GM12878 (cell line): ENCODE measurements at regions not wholly inside any gene's neighbourhood (a gene's known extent, or its start where the extent isn't known, plus 50 kb on each side); places are given as distances from the start of the nearest gene placed in this dataset.
"Not testable (repeated sequence)": the region's sequence is repeated elsewhere in the genome, so short reads cannot be mapped to it uniquely, and the experiment has no call there.

Source experiments
- ATAC-seq: fragments of 200-7000 bp; cut with Tn5 transposase; 3 replicates; pipeline ENCODE4 v1.9.1; 2020; ENCODE audit warnings: mild to moderate bottlenecking, moderate library complexity
- BruUV-seq: library from RNA; stranded (reverse); fragments of 400-500 nt; replicated peaks from 2 replicates; lab custom pipeline; 2021; lab: Mats Ljungman, UMichigan
- CTCF ChIA-PET: fragments of 300-600 bp; sonication (Branson Sonifier 250); formaldehyde crosslinking; extraction: SDS; loops from one replicate; lab custom pipeline; 2021; ENCODE audit warnings: inconsistent platforms; lab: Yijun Ruan, JAX
- POLR2A ChIA-PET: fragments of 350-600 bp; formaldehyde crosslinking; extraction: SDS; loops from one replicate; lab custom pipeline; 2021; ENCODE audit warnings: inconsistent platforms; lab: Charles Lee
- RAD21 ChIA-PET: fragments of 300-600 bp; sonication (Branson Sonifier 250); formaldehyde crosslinking; loops from one replicate; lab custom pipeline; 2023; ENCODE audit warnings: antibody characterized with exemption; ENCODE audit not compliant: unreplicated experiment; lab: Charles Lee
- SMC1A ChIA-PET: fragments of 300-600 bp; sonication (Branson Sonifier 250); formaldehyde crosslinking; loops from one replicate; lab custom pipeline; 2023; ENCODE audit not compliant: unreplicated experiment, uncharacterized antibody; lab: Charles Lee
- DNase-seq: peaks from one replicate; pipeline ENCODE4 v3.0.0-alpha.2; 2011; ENCODE audit warnings: low read depth, low spot score
- FAIRE-seq: peaks from 3 replicates; lab custom pipeline; 2011; peaks lifted over from hg19 to GRCh38; lab: Jason Lieb, UNC
- H2AFZ ChIP-seq: 2 replicates; pipeline ENCODE4 v1.6.0; 2011; ENCODE audit warnings: low read depth, low read length, control low read depth; ENCODE audit not compliant: control insufficient read depth
- H3K27ac ChIP-seq: 2 replicates; pipeline ENCODE4 v1.5.1; 2011; ENCODE audit warnings: control low read depth; ENCODE audit not compliant: control insufficient read depth, insufficient read depth
- H3K27me3 ChIP-seq, 2 experiments: replicated peaks in 1 of 2; 2 replicates each; pipeline versions ENCODE4 v1.6.0 to v1.6.1; 2011; ENCODE audit warnings: low read length in 1 of 2; ENCODE audit not compliant: control insufficient read depth in 2 of 2, insufficient read depth in 2 of 2
- H3K36me3 ChIP-seq, 2 experiments: 2 replicates each; pipeline ENCODE4 v1.5.1; 2011; ENCODE audit warnings: low read length in 1 of 2; ENCODE audit not compliant: control insufficient read depth in 2 of 2, insufficient read depth in 2 of 2
- H3K4me1 ChIP-seq: 2 replicates; pipeline ENCODE4 v1.6.1; 2011; ENCODE audit warnings: mild to moderate bottlenecking, low read length, moderate library complexity, mixed read lengths; ENCODE audit not compliant: control insufficient read depth, insufficient read depth
- H3K4me2 ChIP-seq: 2 replicates; pipeline ENCODE4 v1.6.0; 2011; ENCODE audit warnings: control low read depth; ENCODE audit not compliant: control insufficient read depth, insufficient read depth
- H3K4me3 ChIP-seq: fragments of 200-600 bp; sonication (generic); 2 replicates; pipeline ENCODE4 v1.5.1; 2016
- H3K79me2 ChIP-seq: 2 replicates; pipeline ENCODE4 v1.6.0; 2011; ENCODE audit warnings: low read length; ENCODE audit not compliant: control insufficient read depth, insufficient read depth
- H3K9ac ChIP-seq: 2 replicates; pipeline ENCODE4 v1.8.0; 2011; ENCODE audit warnings: low read length, control low read depth, mixed read lengths; ENCODE audit not compliant: control insufficient read depth, insufficient read depth
- H3K9me3 ChIP-seq: replicated peaks from 3 replicates; pipeline ENCODE4 v1.5.1; 2011; ENCODE audit warnings: mild to moderate bottlenecking, low read length; ENCODE audit not compliant: control insufficient read depth, insufficient read depth
- H4K20me1 ChIP-seq: 2 replicates; pipeline ENCODE4 v1.6.0; 2011; ENCODE audit not compliant: control insufficient read depth, insufficient read depth
- BCL11A ChIP-seq: IDR thresholded peaks from 2 replicates; pipeline ENCODE4 v1.6.1; 2011; ENCODE audit warnings: low read depth, low read length
- DPF2 ChIP-seq: fragments of 450-650 bp; IDR thresholded peaks from 2 replicates; pipeline ENCODE4 v1.6.1; 2017; ENCODE audit warnings: mild to moderate bottlenecking
- EED ChIP-seq: sonication (generic); IDR thresholded peaks from 2 replicates; pipeline ENCODE4 v1.6.1; 2016; ENCODE audit warnings: antibody characterized with exemption, low read depth
- ETV6 ChIP-seq, 2 experiments: fragments of 450-650 bp in 1 of 2; IDR thresholded peaks in 1 of 2; conservative IDR thresholded peaks in 1 of 2; 2 replicates each; pipeline ENCODE4 v1.6.1; 2014; ENCODE audit warnings: antibody characterized with exemption in 1 of 2, borderline replicate concordance in 1 of 2, low read depth in 1 of 2, mild to moderate bottlenecking in 1 of 2, moderate library complexity in 1 of 2
- FOXM1 ChIP-seq: IDR thresholded peaks from 2 replicates; pipeline ENCODE4 v1.6.1; 2012; ENCODE audit warnings: low read depth, mild to moderate bottlenecking, inconsistent platforms, low read length, moderate library complexity
- IKZF1 ChIP-seq: fragments of 450-650 bp; conservative IDR thresholded peaks from 2 replicates; pipeline ENCODE4 v1.6.1; 2017; ENCODE audit warnings: antibody characterized with exemption, mild to moderate bottlenecking
- IKZF2 ChIP-seq, 2 experiments: fragments of 450-650 bp; IDR thresholded peaks; 2 replicates each; pipeline ENCODE4 v1.6.1; 2017; ENCODE audit warnings: mild to moderate bottlenecking in 2 of 2, moderate library complexity in 2 of 2
- IRF4 ChIP-seq: IDR thresholded peaks from 2 replicates; pipeline ENCODE4 v1.6.1; 2011; ENCODE audit warnings: low read depth, low read length
- JUNB ChIP-seq: IDR thresholded peaks from 2 replicates; pipeline ENCODE4 v1.6.1; 2016; ENCODE audit warnings: antibody characterized with exemption, mild to moderate bottlenecking
- MTA2 ChIP-seq: fragments of 450-650 bp; IDR thresholded peaks from 2 replicates; pipeline ENCODE4 v1.6.1; 2016; ENCODE audit warnings: low read depth, mild to moderate bottlenecking, moderate library complexity
- NFIC ChIP-seq: IDR thresholded peaks from 2 replicates; pipeline ENCODE4 v1.6.1; 2012; ENCODE audit warnings: low read depth, mild to moderate bottlenecking, inconsistent platforms, low read length, moderate library complexity
- RAD21 ChIP-seq: IDR thresholded peaks from 2 replicates; pipeline ENCODE4 v1.6.1; 2011; ENCODE audit warnings: mild to moderate bottlenecking, low read depth, low read length, moderate library complexity; ENCODE audit not compliant: insufficient read depth
- RUNX3 ChIP-seq: IDR thresholded peaks from 2 replicates; pipeline ENCODE4 v1.6.1; 2012; ENCODE audit warnings: low read length, inconsistent platforms
- SMC3 ChIP-seq: IDR thresholded peaks from 2 replicates; pipeline ENCODE4 v1.6.1; 2011; ENCODE audit warnings: low read length, improper control_type of control experiment, borderline replicate concordance
- SPI1 ChIP-seq: IDR thresholded peaks from 2 replicates; pipeline ENCODE4 v1.6.1; 2011; ENCODE audit warnings: low read depth, mild to moderate bottlenecking, low read length, moderate library complexity, borderline replicate concordance; ENCODE audit not compliant: insufficient read depth
- YY1 ChIP-seq: IDR thresholded peaks from 2 replicates; pipeline ENCODE4 v1.6.1; 2011; ENCODE audit warnings: low read depth, mild to moderate bottlenecking, low read length
- WGBS: methylation state at CpG from one replicate; pipeline ENCODE4 v1.1.6; 2016; ENCODE audit warnings: low lambda C conversion rate; ENCODE audit not compliant: insufficient replicate concordance, insufficient coverage; ENCODE audit errors: missing lambda C conversion rate; 5-methylcytosine and 5-hydroxymethylcytosine counted together
- in situ Hi-C: fragments of 300-500 bp; cut with MboI; formaldehyde crosslinking; loops from 9 replicates; pipeline ENCODE4 v1.14.3; 2018; ENCODE audit warnings: mixed read lengths
- intact Hi-C: fragments of 100-400 bp; cut with micrococcal nuclease; formaldehyde crosslinking; loops from one replicate; pipeline ENCODE4 v1.14.2; 2022; ENCODE audit not compliant: unreplicated experiment
- TF ChIP-seq, protein P1 (sequence below): fragments of 450-650 bp; IDR thresholded peaks from 2 replicates; pipeline ENCODE4 v1.6.1; 2017; ENCODE audit warnings: low read depth, mild to moderate bottlenecking, moderate library complexity
- TF ChIP-seq, protein P2 (sequence below): IDR thresholded peaks from 2 replicates; pipeline ENCODE4 v1.6.1; 2011; ENCODE audit warnings: borderline replicate concordance, low read depth, mild to moderate bottlenecking, moderate library complexity, low read length; ENCODE audit not compliant: insufficient read depth, poor library complexity, severe bottlenecking

DNA sequence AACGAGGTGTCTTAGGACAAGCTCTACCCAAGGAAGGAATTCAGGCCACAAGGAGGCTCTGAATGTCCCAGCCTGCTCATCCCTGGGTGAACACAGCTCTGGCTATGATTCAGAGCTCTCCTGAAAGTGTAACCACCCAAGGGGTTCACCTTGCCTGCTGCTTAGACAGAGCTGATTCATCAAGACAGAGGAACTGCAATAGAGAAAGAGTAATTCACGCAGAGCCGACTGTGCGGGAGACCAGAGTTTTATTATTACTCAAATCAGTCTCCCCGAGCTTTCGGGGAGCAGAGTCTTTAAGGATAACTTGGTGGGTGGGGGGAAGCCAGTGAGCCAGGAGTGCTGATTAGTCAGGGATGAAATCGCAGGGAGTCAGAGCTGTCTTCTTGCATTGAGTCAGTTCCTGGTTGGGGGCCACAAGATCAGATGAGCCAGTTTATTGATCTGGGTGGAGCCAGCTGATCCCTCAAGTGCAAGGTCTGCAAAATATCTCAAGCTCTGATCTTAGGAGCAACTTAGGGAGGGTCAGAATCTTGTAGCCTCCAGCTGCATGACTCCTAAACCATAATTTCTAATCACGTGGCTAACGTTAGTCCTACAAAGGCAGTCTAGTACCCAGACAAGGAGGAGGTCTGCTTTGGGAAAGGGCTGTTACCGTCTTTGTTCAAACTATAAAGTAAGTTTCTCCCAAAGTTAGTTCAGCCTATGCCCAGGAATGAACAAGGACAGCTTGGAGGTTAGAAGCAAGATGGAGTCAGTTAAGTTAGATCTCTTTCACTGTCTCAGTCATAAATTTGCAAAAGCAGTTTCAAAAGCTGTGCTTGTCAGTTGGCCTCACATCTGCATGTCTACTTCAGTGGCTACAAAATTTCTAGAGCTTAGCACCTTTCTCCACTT, 123.4 kb upstream of the DAPK1 start:
- not testable (repeated sequence) for H4K20me1 ChIP-seq
- WGBS: 12% methylated on average over 10 of the region's 10 CpGs
- peak; percentile 73 to 78; a peak in 3 of 4 replicates for TF ChIP-seq IKZF2 (IDR thresholded peaks at IDR 0.05)
- TF ChIP-seq SPI1: peak; percentile 50; the same call in 1 of the 2 replicates
- TF ChIP-seq, protein P1, sequence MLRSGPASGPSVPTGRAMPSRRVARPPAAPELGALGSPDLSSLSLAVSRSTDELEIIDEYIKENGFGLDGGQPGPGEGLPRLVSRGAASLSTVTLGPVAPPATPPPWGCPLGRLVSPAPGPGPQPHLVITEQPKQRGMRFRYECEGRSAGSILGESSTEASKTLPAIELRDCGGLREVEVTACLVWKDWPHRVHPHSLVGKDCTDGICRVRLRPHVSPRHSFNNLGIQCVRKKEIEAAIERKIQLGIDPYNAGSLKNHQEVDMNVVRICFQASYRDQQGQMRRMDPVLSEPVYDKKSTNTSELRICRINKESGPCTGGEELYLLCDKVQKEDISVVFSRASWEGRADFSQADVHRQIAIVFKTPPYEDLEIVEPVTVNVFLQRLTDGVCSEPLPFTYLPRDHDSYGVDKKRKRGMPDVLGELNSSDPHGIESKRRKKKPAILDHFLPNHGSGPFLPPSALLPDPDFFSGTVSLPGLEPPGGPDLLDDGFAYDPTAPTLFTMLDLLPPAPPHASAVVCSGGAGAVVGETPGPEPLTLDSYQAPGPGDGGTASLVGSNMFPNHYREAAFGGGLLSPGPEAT: peak; percentile 41; the same call in 1 of the 2 replicates
- peak; percentile 88 for TF ChIP-seq JUNB
- peak; percentile 33; the same call in 1 of the 2 replicates for TF ChIP-seq RAD21
- TF ChIP-seq, protein P2, sequence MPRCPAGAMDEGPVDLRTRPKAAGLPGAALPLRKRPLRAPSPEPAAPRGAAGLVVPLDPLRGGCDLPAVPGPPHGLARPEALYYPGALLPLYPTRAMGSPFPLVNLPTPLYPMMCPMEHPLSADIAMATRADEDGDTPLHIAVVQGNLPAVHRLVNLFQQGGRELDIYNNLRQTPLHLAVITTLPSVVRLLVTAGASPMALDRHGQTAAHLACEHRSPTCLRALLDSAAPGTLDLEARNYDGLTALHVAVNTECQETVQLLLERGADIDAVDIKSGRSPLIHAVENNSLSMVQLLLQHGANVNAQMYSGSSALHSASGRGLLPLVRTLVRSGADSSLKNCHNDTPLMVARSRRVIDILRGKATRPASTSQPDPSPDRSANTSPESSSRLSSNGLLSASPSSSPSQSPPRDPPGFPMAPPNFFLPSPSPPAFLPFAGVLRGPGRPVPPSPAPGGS: peak; percentile 36
- TF ChIP-seq IKZF1: peak; percentile 60
- peak; percentile 47 for TF ChIP-seq MTA2
- TF ChIP-seq BCL11A: 0 out of 2 replicates have a peak, but pooled peaks have one; percentile 20
- 0 out of 2 replicates have a peak, but pooled peaks have one; percentile 36 for TF ChIP-seq IRF4
- TF ChIP-seq FOXM1: peak; percentile 55; the same call in 1 of the 2 replicates
- peak; percentile 76 for TF ChIP-seq NFIC
- TF ChIP-seq RUNX3: peak; percentile 56
- peak; percentile 95 for TF ChIP-seq EED
- peak; percentile 54; the same call in 1 of the 2 replicates for TF ChIP-seq DPF2
- TF ChIP-seq SMC3: 0 out of 2 replicates have a peak, but pooled peaks have one; percentile 7
- TF ChIP-seq ETV6 (conservative IDR thresholded peaks at IDR 0.05 in 1 of 2, IDR thresholded peaks at IDR 0.05 in 1 of 2; ENCODE audit: borderline replicate concordance in 1 of 2, low read depth in 1 of 2): peak in 1 of 2 experiments; percentile 73; a peak in 2 of 4 replicates
- TF ChIP-seq YY1: 0 out of 2 replicates have a peak, but pooled peaks have one; percentile 15
- TF ChIP-seq, all 136 proteins: peak for 18; not testable (repeated sequence) for 118
- H3K9ac ChIP-seq, in situ Hi-C loops, H3K4me3 ChIP-seq, H3K9me3 ChIP-seq, H3K27me3 ChIP-seq, H3K79me2 ChIP-seq, intact Hi-C loops, BruUV-seq, H3K4me1 ChIP-seq, H3K36me3 ChIP-seq, H3K27ac ChIP-seq: not testable (repeated sequence)
- Histone ChIP-seq H3K4me2 (peak overlapping the region; percentile 63; the same call in 1 of the 2 replicates), H2AFZ (peak overlapping the region; percentile 62)
- DNase-seq (peak; percentile 37), FAIRE-seq (peak; percentile 76), ATAC-seq (peak; percentile 96)
- ChIA-PET RAD21 (interaction anchor here (0.7 to 1.8 kb wide), 8 partner anchors 9 to 183 kb away, joined by 3 to 7 read pairs (median 4); no protein-coding TSS in a partner anchor), CTCF (interaction anchor here (0.6 to 1.0 kb wide), 3 partner anchors 23 to 309 kb away, joined by 3 read pairs; no protein-coding TSS in a partner anchor), SMC1A (interaction anchor here (0.6 to 1.5 kb wide), 8 partner anchors 12 to 1080 kb away, joined by 3 to 6 read pairs (median 3); no protein-coding TSS in a partner anchor), POLR2A (interaction anchor here (1.1 kb wide), 1 partner anchor 9 kb away, joined by 4 read pairs; no protein-coding TSS in a partner anchor)
